Right atrium auricular region (tissue), 2 donors: ENCODE measurements at regions not wholly inside any gene's neighbourhood (a gene's known extent, or its start where the extent isn't known, plus 50 kb on each side); places are given as distances from the start of the nearest gene placed in this dataset.

Experiments used
- DNase-seq: peaks from one replicate; pipeline ENCODE4 v3.0.0-alpha.2; 2019; ENCODE audit warnings: low spot score
- H3K27ac ChIP-seq, 2 donors: fragments of 200-600 bp; sonication (generic); 1 replicate in 1 of 2; 2 replicates in 1 of 2; pipeline ENCODE4 v1.5.1; 2016 to 2019
- H3K27me3 ChIP-seq, 2 donors: fragments of 200-600 bp; sonication (generic); one replicate each; pipeline versions ENCODE4 v1.5.1 to v1.6.0; 2017 to 2019
- H3K36me3 ChIP-seq: fragments of 200-600 bp; sonication (generic); one replicate; pipeline ENCODE4 v1.5.1; 2016
- H3K4me1 ChIP-seq, 2 donors: fragments of 200-600 bp; sonication (generic); one replicate each; pipeline versions ENCODE4 v1.5.1 to v1.6.0; 2017 to 2019
- H3K4me3 ChIP-seq, 2 donors: fragments of 200-600 bp; sonication (generic); 1 replicate in 1 of 2; 2 replicates in 1 of 2; pipeline ENCODE4 v1.5.1; 2017 to 2019; ENCODE audit warnings: mild to moderate bottlenecking in 1 of 2, moderate library complexity in 1 of 2
- H3K9me3 ChIP-seq, 2 donors: fragments of 200-600 bp; sonication (generic); one replicate each; pipeline ENCODE4 v1.5.1; 2019
- CTCF ChIP-seq, 2 donors: fragments of 200-600 bp; sonication (generic); IDR thresholded peaks; one replicate each; pipeline ENCODE4 v1.5.1; 2019; ENCODE audit warnings: antibody characterized with exemption in 2 of 2

GRCh38 chr2:174682578-174683391 is 81.5 kb downstream of the CHRNA1 start:
- TF ChIP-seq CTCF (IDR thresholded peaks at IDR 0.05), result no peak
- H3K4me1 ChIP-seq, result peaks cover 0 to 42% of the 10 kb centered on the region in 2 donors

GRCh38 chr2:174682007-174682577 is 82.2 kb downstream of the CHRNA1 start:
- DNase-seq, result no peak
- H3K36me3 ChIP-seq, result no peaks in the 10 kb centered on the region
- H3K9me3 ChIP-seq, result no peaks in the 10 kb centered on the region
- H3K27me3 ChIP-seq, result no peaks in the 10 kb centered on the region
- no peak for TF ChIP-seq CTCF (IDR thresholded peaks at IDR 0.05)
- H3K4me3 ChIP-seq, result peak overlapping the region; percentile 94 to 98
- H3K4me1 ChIP-seq, result peaks cover 0 to 42% of the 10 kb centered on the region in 2 donors
- peak overlapping the region; percentile 87 to 90 for H3K27ac ChIP-seq

More at GRCh38 chr2:174682578-174683391, 81.5 kb downstream of the CHRNA1 start:
- Histone ChIP-seq H3K9me3 (no peaks in the 10 kb centered on the region), H3K4me3 (peak overlapping the region; percentile 94 to 98), H3K36me3 (no peaks in the 10 kb centered on the region), H3K27me3 (no peaks in the 10 kb centered on the region), H3K27ac (peak overlapping the region; percentile 87 to 90)
- no peak for DNase-seq

- no peaks in the 10 kb centered on the region for H3K27me3 ChIP-seq
These were observed 82.9 kb downstream of the CHRNA1 start for GRCh38 chr2:174681099-174682006.

GRCh38 chr2:174680221-174680620 is 82.6 kb upstream of the WIPF1 start:
- no peaks in the 10 kb centered on the region for H3K36me3 ChIP-seq
- no peak for TF ChIP-seq CTCF (IDR thresholded peaks at IDR 0.05)
- H3K27me3 ChIP-seq, result no peaks in the 10 kb centered on the region
- no peak overlapping the region for H3K27ac ChIP-seq
- no peak for DNase-seq
- peaks cover 0 to 42% of the 10 kb centered on the region in 2 donors for H3K4me1 ChIP-seq
- no peak overlapping the region for H3K4me3 ChIP-seq
- H3K9me3 ChIP-seq, result no peaks in the 10 kb centered on the region

More at GRCh38 chr2:174681099-174682006, 82.9 kb downstream of the CHRNA1 start:
- no peaks in the 10 kb centered on the region for H3K9me3 ChIP-seq
- no peak for DNase-seq
- H3K36me3 ChIP-seq, result no peaks in the 10 kb centered on the region
- no peak for TF ChIP-seq CTCF (IDR thresholded peaks at IDR 0.05)
- peak overlapping the region; percentile 94 to 98 for H3K4me3 ChIP-seq
- H3K27ac ChIP-seq, result peak overlapping the region; percentile 87 to 90
- H3K4me1 ChIP-seq, result peaks cover 0 to 42% of the 10 kb centered on the region in 2 donors

- no peak for DNase-seq
- Histone ChIP-seq H3K27ac (peak overlapping the region in 1 of 2 donors; percentile 19), H3K9me3 (no peaks in the 10 kb centered on the region), H3K36me3 (no peaks in the 10 kb centered on the region), H3K4me3 (no peak overlapping the region), H3K27me3 (no peaks in the 10 kb centered on the region), H3K4me1 (peaks cover 0 to 39% of the 10 kb centered on the region in 2 donors)
- no peak for TF ChIP-seq CTCF (IDR thresholded peaks at IDR 0.05)
These were observed 80.8 kb upstream of the WIPF1 start for GRCh38 chr2:174678395-174678794.
